Neuronal stem cell (in vitro differentiated cells): ENCODE measurements at regions not wholly inside any gene's neighbourhood (a gene's known extent, or its start where the extent isn't known, plus 50 kb on each side); places are given as distances from the start of the nearest gene placed in this dataset.

Source experiments
- DNase-seq: peaks from one replicate; pipeline ENCODE4 v3.0.0-alpha.2; 2013; ENCODE audit warnings: low spot score
- H2AFZ ChIP-seq: one replicate; pipeline ENCODE4 v1.6.1; 2013; ENCODE audit warnings: mild to moderate bottlenecking, low read length, inconsistent platforms
- H2AK5ac ChIP-seq: 2 replicates; pipeline ENCODE4 v1.6.1; 2013; ENCODE audit warnings: low read depth, mild to moderate bottlenecking, inconsistent platforms, low read length, moderate library complexity, mixed read lengths
- H2BK120ac ChIP-seq: 2 replicates; pipeline ENCODE4 v1.6.1; 2013; ENCODE audit warnings: low read depth, mild to moderate bottlenecking, inconsistent platforms, low read length, moderate library complexity, mixed read lengths
- H2BK12ac ChIP-seq: one replicate; pipeline ENCODE4 v1.6.1; 2013; ENCODE audit warnings: low read length, inconsistent platforms
- H2BK15ac ChIP-seq: 2 replicates; pipeline ENCODE4 v1.6.1; 2013; ENCODE audit warnings: mild to moderate bottlenecking, low read length, inconsistent platforms, mixed read lengths
- H2BK5ac ChIP-seq: one replicate; pipeline ENCODE4 v1.6.1; 2013; ENCODE audit warnings: inconsistent platforms, mild to moderate bottlenecking, low read length, moderate library complexity
- H3K14ac ChIP-seq: one replicate; pipeline ENCODE4 v1.6.1; 2013; ENCODE audit warnings: low read length, inconsistent platforms
- H3K18ac ChIP-seq: 2 replicates; pipeline ENCODE4 v1.6.1; 2013; ENCODE audit warnings: low read length, inconsistent platforms
- H3K23ac ChIP-seq: 2 replicates; pipeline ENCODE4 v1.6.1; 2013; ENCODE audit warnings: low read depth, mild to moderate bottlenecking, mixed read lengths, low read length, inconsistent platforms; ENCODE audit not compliant: poor library complexity
- H3K27ac ChIP-seq: replicated peaks from 3 replicates; pipeline ENCODE4 v1.5.1; 2013; ENCODE audit warnings: low read length, inconsistent platforms
- H3K27me3 ChIP-seq, 3 experiments: 2 replicates each; pipeline ENCODE4 v1.6.1; 2013; ENCODE audit warnings: low read length in 3 of 3, mild to moderate bottlenecking in 2 of 3, inconsistent platforms in 1 of 3, low read depth in 1 of 3, mixed read lengths in 1 of 3, moderate library complexity in 1 of 3; ENCODE audit not compliant: control insufficient read depth in 3 of 3, insufficient read depth in 3 of 3
- H3K36me3 ChIP-seq, 2 donors: replicated peaks in 1 of 2; 2 replicates each; pipeline ENCODE4 v1.6.1; 2013; ENCODE audit warnings: low read length in 2 of 2; ENCODE audit not compliant: control insufficient read depth in 2 of 2, insufficient read depth in 2 of 2
- H3K4ac ChIP-seq: 2 replicates; pipeline ENCODE4 v1.6.1; 2013; ENCODE audit warnings: inconsistent platforms, mild to moderate bottlenecking, low read length, moderate library complexity
- H3K4me1 ChIP-seq, 2 donors: 1 replicate in 1 of 2; 2 replicates in 1 of 2; pipeline ENCODE4 v1.6.1; 2013; ENCODE audit warnings: low read length in 2 of 2, low read depth in 1 of 2; ENCODE audit not compliant: control insufficient read depth in 2 of 2, insufficient read depth in 1 of 2
- H3K4me2 ChIP-seq: one replicate; pipeline ENCODE4 v1.6.1; 2013; ENCODE audit warnings: mild to moderate bottlenecking, low read length, inconsistent platforms; ENCODE audit not compliant: insufficient read depth, poor library complexity, severe bottlenecking
- H3K4me3 ChIP-seq, 2 donors: 2 replicates each; pipeline ENCODE4 v1.5.1; 2013; ENCODE audit warnings: low read length in 2 of 2, mild to moderate bottlenecking in 2 of 2, inconsistent platforms in 1 of 2, moderate library complexity in 1 of 2
- H3K79me1 ChIP-seq: one replicate; pipeline ENCODE4 v1.6.1; 2013; ENCODE audit warnings: low read depth, mild to moderate bottlenecking, inconsistent platforms, low read length, moderate library complexity
- H3K9ac ChIP-seq: one replicate; pipeline ENCODE4 v1.6.1; 2013; ENCODE audit warnings: mild to moderate bottlenecking, low read depth, low read length, inconsistent platforms; ENCODE audit not compliant: poor library complexity
- H3K9me3 ChIP-seq, 2 donors: replicated peaks in 1 of 2; 2 replicates each; pipeline versions ENCODE3 to v1.6.1; 2013; ENCODE audit warnings: low read length in 2 of 2, mild to moderate bottlenecking in 2 of 2, inconsistent platforms in 1 of 2, low read depth in 1 of 2, mixed read lengths in 1 of 2, moderate library complexity in 1 of 2; ENCODE audit not compliant: control insufficient read depth in 2 of 2, insufficient read depth in 1 of 2
- H4K8ac ChIP-seq: one replicate; pipeline ENCODE4 v1.6.1; 2013; ENCODE audit warnings: low read depth, mild to moderate bottlenecking, inconsistent platforms, low read length, moderate library complexity
- H4K91ac ChIP-seq: one replicate; pipeline ENCODE4 v1.6.1; 2013; ENCODE audit warnings: low read length, low read depth, mild to moderate bottlenecking, inconsistent platforms; ENCODE audit not compliant: poor library complexity
- WGBS, 2 donors: extraction: QIAGEN DNeasy Blood & Tissue Kit; methylation state at CpG; one replicate each; pipeline ENCODE4 v1.1.7; 2013; ENCODE audit warnings: missing lambda C conversion rate in 2 of 2, mixed read lengths in 1 of 2; ENCODE audit not compliant: insufficient read length in 2 of 2, insufficient replicate concordance in 1 of 2; ENCODE audit errors: extremely low coverage in 2 of 2; 5-methylcytosine and 5-hydroxymethylcytosine counted together

DNA sequence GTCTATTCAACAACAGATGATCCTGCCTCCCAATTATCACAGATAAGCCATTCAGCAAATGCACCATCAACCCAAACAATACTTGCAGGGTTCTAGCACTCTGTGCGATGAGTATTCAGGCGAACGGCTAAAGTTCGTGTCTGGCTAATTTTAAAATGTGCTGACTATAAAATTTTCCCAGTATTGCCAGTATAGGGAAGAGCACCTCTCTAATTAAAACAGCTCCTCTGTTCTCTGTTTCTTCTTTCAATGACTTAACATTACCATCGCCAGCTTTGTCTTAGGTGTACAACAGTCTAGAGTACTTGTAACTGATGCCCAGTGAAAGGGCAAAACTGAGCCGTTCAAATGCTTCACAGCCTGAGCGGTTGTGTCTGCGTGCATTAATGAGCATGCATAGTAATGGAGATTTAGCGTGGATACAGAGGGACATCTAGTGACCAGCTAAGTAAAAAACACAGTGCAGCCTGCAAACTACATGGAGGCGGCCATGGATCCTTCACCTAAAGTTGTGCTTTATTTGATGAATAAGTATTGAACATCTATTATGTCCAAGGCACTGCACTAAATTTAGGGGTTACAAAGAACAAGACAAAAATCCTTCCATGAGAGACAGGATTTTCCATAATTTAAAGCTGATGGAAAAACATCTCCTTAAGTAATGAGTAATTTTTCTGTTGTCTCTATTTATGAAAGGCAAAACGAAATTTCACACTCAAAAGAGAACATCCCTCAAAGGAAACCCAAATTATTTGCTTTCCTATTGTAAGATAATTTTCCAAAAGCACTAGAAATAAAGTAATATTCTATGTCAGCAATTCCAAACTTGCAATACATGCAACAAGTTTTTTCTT is 120.0 kb downstream of the SETD4 start:
- H3K27ac ChIP-seq = no peak overlapping the region
- no peak overlapping the region for H3K14ac ChIP-seq
- no peak overlapping the region for H3K23ac ChIP-seq
- H3K9me3 ChIP-seq = no peaks in the 10 kb centered on the region
- H2AK5ac ChIP-seq = no peak overlapping the region
- no peak overlapping the region for H3K4me3 ChIP-seq
- H2BK5ac ChIP-seq = no peak overlapping the region
- H2AFZ ChIP-seq = peak overlapping the region; percentile 20
- peaks cover 0 to 4% of the 10 kb centered on the region in 2 donors for H3K4me1 ChIP-seq
- H3K36me3 ChIP-seq = no peaks in the 10 kb centered on the region
- no peak overlapping the region for H3K9ac ChIP-seq
- no peak overlapping the region for H2BK120ac ChIP-seq
- H3K79me1 ChIP-seq = no peaks in the 10 kb centered on the region
- H2BK15ac ChIP-seq = no peak overlapping the region
- DNase-seq = peak; percentile 71
- no CpG with 5 or more reads among the region's 11 CpGs for WGBS, 2 donors
- no peak overlapping the region for H2BK12ac ChIP-seq
- H3K4ac ChIP-seq = no peak overlapping the region
- no peak overlapping the region for H4K91ac ChIP-seq
- H3K18ac ChIP-seq = no peak overlapping the region
- no peak overlapping the region for H3K4me2 ChIP-seq
- H3K27me3 ChIP-seq = peaks cover 0 to 10% (median 0%) of the 10 kb centered on the region in 3 experiments
- no peak overlapping the region for H4K8ac ChIP-seq

DNA sequence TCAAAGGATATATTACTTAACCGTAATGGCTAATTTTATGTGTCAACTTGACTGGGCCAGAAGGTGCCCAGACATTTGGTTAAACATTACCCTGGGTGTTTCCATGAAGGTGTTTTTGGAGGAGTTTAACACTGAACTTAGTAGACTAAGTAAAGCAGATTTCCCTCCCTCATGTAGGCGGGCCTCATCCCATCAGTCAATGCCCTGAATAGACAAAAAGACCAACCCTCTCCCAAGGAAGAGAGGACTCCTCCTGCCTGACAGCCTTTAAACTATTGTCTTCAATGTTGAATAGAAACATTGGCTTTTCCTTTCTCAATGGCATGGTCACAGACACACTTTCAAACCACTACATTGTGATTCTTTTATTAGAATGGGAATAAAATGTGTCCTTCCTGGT is 121.9 kb downstream of the SETD4 start:
- no peak overlapping the region for H2AFZ ChIP-seq
- no peak overlapping the region for H2BK5ac ChIP-seq
- no peak overlapping the region for H3K4me2 ChIP-seq
- no peak overlapping the region for H4K8ac ChIP-seq
- H3K18ac ChIP-seq = no peak overlapping the region
- no peak for DNase-seq
- no peaks in the 10 kb centered on the region for H3K79me1 ChIP-seq
- H3K14ac ChIP-seq = no peak overlapping the region
- no peaks in the 10 kb centered on the region for H3K36me3 ChIP-seq
- peaks cover 0 to 4% of the 10 kb centered on the region in 2 donors for H3K4me1 ChIP-seq
- H3K23ac ChIP-seq = no peak overlapping the region
- no peak overlapping the region for H2BK12ac ChIP-seq
- no peak overlapping the region for H3K9ac ChIP-seq
- no peaks in the 10 kb centered on the region for H3K9me3 ChIP-seq
- H4K91ac ChIP-seq = no peak overlapping the region
- H2AK5ac ChIP-seq = no peak overlapping the region
- WGBS, 2 donors = no CpG with 5 or more reads among the region's 2 CpGs
- H3K4ac ChIP-seq = no peak overlapping the region
- H3K4me3 ChIP-seq = no peak overlapping the region
- no peak overlapping the region for H2BK15ac ChIP-seq
- H3K27me3 ChIP-seq = peaks cover 0 to 14% (median 0%) of the 10 kb centered on the region in 3 experiments
- H3K27ac ChIP-seq = no peak overlapping the region
- no peak overlapping the region for H2BK120ac ChIP-seq

DNA sequence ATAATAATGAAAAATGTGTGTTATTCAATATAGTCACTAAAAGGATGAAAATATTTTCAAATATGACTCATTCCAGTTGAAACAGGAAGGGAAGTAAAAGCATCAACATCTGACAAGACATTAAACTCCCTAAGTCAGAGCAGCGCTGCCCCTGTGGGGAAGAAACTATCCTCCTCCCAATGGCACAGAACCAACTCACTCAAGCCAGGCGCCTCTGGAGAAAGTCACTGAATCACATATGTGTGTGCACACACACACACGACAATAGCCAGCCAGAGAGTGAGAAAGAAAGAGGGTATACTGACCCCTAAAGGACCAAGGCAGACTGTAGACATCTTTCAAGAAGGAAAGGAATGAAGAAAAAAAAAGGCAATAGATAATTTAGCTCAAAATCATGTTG is 126.9 kb downstream of the SETD4 start:
- Histone ChIP-seq H3K9ac (no peak overlapping the region), H2BK15ac (no peak overlapping the region), H4K91ac (no peak overlapping the region), H2AFZ (no peak overlapping the region), H3K4me3 (no peak overlapping the region), H3K36me3 (no peaks in the 10 kb centered on the region), H3K4me2 (no peak overlapping the region), H3K27ac (no peak overlapping the region), H3K18ac (no peak overlapping the region), H4K8ac (no peak overlapping the region), H3K4me1 (no peaks in the 10 kb centered on the region), H3K9me3 (no peaks in the 10 kb centered on the region), H2BK12ac (no peak overlapping the region), H2BK120ac (no peak overlapping the region), H3K23ac (no peak overlapping the region), H3K4ac (no peak overlapping the region), H2AK5ac (no peak overlapping the region), H3K27me3 (peaks cover 0 to 11% (median 0%) of the 10 kb centered on the region in 3 experiments), H3K14ac (no peak overlapping the region), H2BK5ac (no peak overlapping the region), H3K79me1 (no peaks in the 10 kb centered on the region)
- DNase-seq = no peak
- WGBS, 2 donors = no CpG with 5 or more reads among the region's 3 CpGs

DNA sequence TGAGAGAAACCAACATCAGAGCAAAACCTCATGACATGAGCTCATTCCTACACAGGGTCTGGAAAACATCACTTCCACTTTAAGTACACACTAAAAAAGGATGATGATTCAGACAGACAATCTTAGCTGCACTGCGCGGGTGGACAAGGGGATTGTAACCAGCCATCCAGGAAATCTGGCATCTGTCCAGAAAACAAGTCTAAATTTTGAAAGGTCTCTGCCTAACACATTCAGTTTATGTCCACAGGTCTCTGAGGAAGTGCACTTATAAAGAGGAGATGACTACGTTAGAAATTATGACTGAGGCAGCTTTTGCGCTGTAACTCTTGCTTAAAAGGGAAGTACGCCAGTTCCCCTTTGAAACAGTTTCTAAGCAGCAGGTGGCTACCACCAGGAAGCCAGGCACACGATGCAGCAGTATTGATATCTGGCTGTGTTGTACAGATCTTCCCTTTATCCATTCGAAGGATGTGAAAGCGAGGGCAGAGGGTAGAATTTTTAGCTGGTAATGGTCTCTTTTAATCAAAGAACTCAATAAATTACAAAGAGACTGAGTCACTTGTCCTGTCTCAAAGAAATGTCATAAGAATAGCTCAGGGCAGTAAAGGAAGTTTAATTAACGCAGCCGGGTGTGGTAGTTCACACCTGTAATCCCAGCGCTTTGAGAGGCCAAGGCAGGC is 128.0 kb downstream of the SETD4 start:
- Histone ChIP-seq H3K9me3 (no peaks in the 10 kb centered on the region), H3K9ac (no peak overlapping the region), H3K4ac (no peak overlapping the region), H3K23ac (no peak overlapping the region), H3K27ac (no peak overlapping the region), H3K18ac (no peak overlapping the region), H3K79me1 (no peaks in the 10 kb centered on the region), H3K14ac (no peak overlapping the region), H2BK15ac (no peak overlapping the region), H4K8ac (no peak overlapping the region), H2BK12ac (no peak overlapping the region), H2AFZ (peak overlapping the region; percentile 28), H4K91ac (no peak overlapping the region), H2BK120ac (no peak overlapping the region), H3K27me3 (peaks cover 0 to 8% (median 0%) of the 10 kb centered on the region in 3 experiments), H3K36me3 (no peaks in the 10 kb centered on the region), H3K4me1 (no peaks in the 10 kb centered on the region), H2AK5ac (no peak overlapping the region), H3K4me3 (no peak overlapping the region), H2BK5ac (no peak overlapping the region), H3K4me2 (no peak overlapping the region)
- no CpG with 5 or more reads among the region's 11 CpGs for WGBS, 2 donors
- no peak for DNase-seq
